ENCODE measurements at regions not wholly inside any gene's neighbourhood (a gene's known extent, or its start where the extent isn't known, plus 50 kb on each side); places are given as distances from the start of the nearest gene placed in this dataset.
"Not testable (repeated sequence)": the region's sequence is repeated elsewhere in the genome, so short reads cannot be mapped to it uniquely, and the experiment has no call there.

DNA sequence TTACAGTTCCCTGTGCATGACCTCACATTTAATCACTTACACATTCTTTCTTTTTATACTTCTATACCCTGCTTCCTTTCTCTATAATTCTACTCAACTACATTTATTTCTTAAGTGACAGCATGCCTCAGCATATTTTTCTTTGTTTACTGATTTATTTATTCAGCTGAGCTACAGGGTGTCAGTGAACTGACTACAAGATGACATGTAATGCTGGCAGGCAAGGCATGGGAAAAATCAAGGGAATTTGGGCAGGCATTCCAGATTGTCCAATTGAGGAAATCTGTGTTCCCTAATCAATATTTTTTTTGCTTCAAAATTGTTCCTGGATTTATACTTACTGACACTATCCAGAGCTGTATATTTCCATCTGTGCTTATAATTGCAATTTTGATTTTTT is 875.5 kb downstream of the C4orf33 start:
- Mint-ChIP-seq H3K36me3 (ENCODE audit: low read depth) (no peaks in the 10 kb centered on the region), H3K27ac (no peak overlapping the region), H3K4me1 (no peaks in the 10 kb centered on the region), H3K27me3 (no peaks in the 10 kb centered on the region), H3K4me3 (no peak overlapping the region), H3K9me3 (peaks cover 4% of the 10 kb centered on the region)
- ATAC-seq, result no peak
- no peak for DNase-seq

DNA sequence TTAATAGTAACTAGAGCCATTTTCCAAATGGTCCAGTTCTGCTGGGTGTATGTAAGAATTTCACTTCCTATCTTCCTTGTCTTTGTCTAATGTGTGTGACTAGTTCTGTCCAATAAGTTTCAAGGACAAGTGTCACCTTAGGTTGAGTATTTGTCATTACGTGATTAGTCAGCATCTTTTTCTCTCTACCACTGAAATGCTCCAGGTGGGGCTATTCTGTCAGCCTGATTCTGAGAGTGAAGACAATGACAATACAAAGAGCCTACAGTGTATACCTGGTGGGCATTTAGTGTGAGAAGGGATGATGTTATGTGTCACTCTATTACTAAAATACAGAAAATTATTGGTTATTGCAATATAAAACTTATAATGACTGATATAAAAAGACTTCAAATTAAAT is 876.3 kb downstream of the C4orf33 start:
- ATAC-seq (no peak), DNase-seq (no peak)
- Mint-ChIP-seq H3K27ac (no peak overlapping the region), H3K36me3 (ENCODE audit: low read depth) (no peaks in the 10 kb centered on the region), H3K4me1 (no peaks in the 10 kb centered on the region), H3K9me3 (peaks cover 4% of the 10 kb centered on the region), H3K27me3 (no peaks in the 10 kb centered on the region), H3K4me3 (no peak overlapping the region)

- Mint-ChIP-seq H3K9me3 (peaks cover 8% of the 10 kb centered on the region), H3K27ac (no peak overlapping the region), H3K4me3 (no peak overlapping the region), H3K27me3 (no peaks in the 10 kb centered on the region), H3K4me1 (no peaks in the 10 kb centered on the region), H3K36me3 (ENCODE audit: low read depth) (no peaks in the 10 kb centered on the region)
- DNase-seq (no peak), ATAC-seq (no peak)
These were observed 878.8 kb downstream of the C4orf33 start for GRCh38 chr4:129974730-129975129.

GRCh38 chr4:129978315-129978714 is 882.4 kb downstream of the C4orf33 start:
- DNase-seq (no peak), ATAC-seq (no peak)
- no peaks in the 10 kb centered on the region for H3K27me3 Mint-ChIP-seq
- no peak overlapping the region for H3K4me3 Mint-ChIP-seq
- H3K9me3 Mint-ChIP-seq, result peaks cover 4% of the 10 kb centered on the region
- H3K4me1 Mint-ChIP-seq, result no peaks in the 10 kb centered on the region
- no peak overlapping the region for H3K27ac Mint-ChIP-seq
- H3K36me3 Mint-ChIP-seq (ENCODE audit: low read depth), result no peaks in the 10 kb centered on the region

GRCh38 chr4:129988957-129989356 is 893.0 kb downstream of the C4orf33 start:
- H3K9me3 Mint-ChIP-seq, result peaks cover 3% of the 10 kb centered on the region
- DNase-seq (no peak), ATAC-seq (no peak)
- H3K36me3 Mint-ChIP-seq (ENCODE audit: low read depth), result no peaks in the 10 kb centered on the region
- H3K4me3 Mint-ChIP-seq, result no peak overlapping the region
- no peaks in the 10 kb centered on the region for H3K27me3 Mint-ChIP-seq
- H3K4me1 Mint-ChIP-seq, result no peaks in the 10 kb centered on the region
- no peak overlapping the region for H3K27ac Mint-ChIP-seq

GRCh38 chr4:129994715-129995114 is 898.8 kb downstream of the C4orf33 start:
- H3K4me3 Mint-ChIP-seq, result no peak overlapping the region
- H3K27me3 Mint-ChIP-seq, result no peaks in the 10 kb centered on the region
- no peaks in the 10 kb centered on the region for H3K36me3 Mint-ChIP-seq (ENCODE audit: low read depth)
- DNase-seq, result no peak
- H3K27ac Mint-ChIP-seq, result no peak overlapping the region
- ATAC-seq, result no peak
- H3K4me1 Mint-ChIP-seq, result no peaks in the 10 kb centered on the region
- H3K9me3 Mint-ChIP-seq, result peaks cover 7% of the 10 kb centered on the region

GRCh38 chr4:129998436-129999150 is 902.6 kb downstream of the C4orf33 start:
- no peak for ATAC-seq
- Mint-ChIP-seq H3K4me3 (no peak overlapping the region), H3K27ac (no peak overlapping the region), H3K4me1 (no peaks in the 10 kb centered on the region), H3K36me3 (ENCODE audit: low read depth) (no peaks in the 10 kb centered on the region), H3K9me3 (peaks cover 7% of the 10 kb centered on the region), H3K27me3 (no peaks in the 10 kb centered on the region)
- DNase-seq, result no peak

- DNase-seq (no peak), ATAC-seq (no peak)
- H3K9me3 Mint-ChIP-seq, result peaks cover 7% of the 10 kb centered on the region
- no peaks in the 10 kb centered on the region for H3K36me3 Mint-ChIP-seq (ENCODE audit: low read depth)
- no peaks in the 10 kb centered on the region for H3K4me1 Mint-ChIP-seq
- no peak overlapping the region for H3K27ac Mint-ChIP-seq
- H3K27me3 Mint-ChIP-seq, result no peaks in the 10 kb centered on the region
- no peak overlapping the region for H3K4me3 Mint-ChIP-seq
These were observed 903.2 kb downstream of the C4orf33 start for GRCh38 chr4:129999156-129999555.

- ATAC-seq, result no peak
- Mint-ChIP-seq H3K9me3 (no peaks in the 10 kb centered on the region), H3K27me3 (no peaks in the 10 kb centered on the region), H3K4me1 (no peaks in the 10 kb centered on the region), H3K36me3 (ENCODE audit: low read depth) (no peaks in the 10 kb centered on the region), H3K27ac (no peak overlapping the region), H3K4me3 (no peak overlapping the region)
- no peak for DNase-seq
These were observed 912.5 kb downstream of the C4orf33 start for GRCh38 chr4:130008461-130008860.

GRCh38 chr4:130012806-130013205 is 916.9 kb downstream of the C4orf33 start:
- H3K4me1 Mint-ChIP-seq; H3K36me3 Mint-ChIP-seq (ENCODE audit: low read depth); ATAC-seq; H3K9me3 Mint-ChIP-seq; H3K4me3 Mint-ChIP-seq; H3K27me3 Mint-ChIP-seq; DNase-seq; H3K27ac Mint-ChIP-seq: not testable (repeated sequence)

GRCh38 chr4:130021706-130022105 is 925.8 kb downstream of the C4orf33 start:
- Mint-ChIP-seq H3K4me1 (no peaks in the 10 kb centered on the region), H3K36me3 (ENCODE audit: low read depth) (no peaks in the 10 kb centered on the region), H3K9me3 (peaks cover 4% of the 10 kb centered on the region), H3K27ac (no peak overlapping the region), H3K4me3 (no peak overlapping the region), H3K27me3 (no peaks in the 10 kb centered on the region)
- no peak for ATAC-seq
- no peak for DNase-seq

- ATAC-seq, result no peak
- no peaks in the 10 kb centered on the region for H3K36me3 Mint-ChIP-seq (ENCODE audit: low read depth)
- no peak for DNase-seq
- H3K27ac Mint-ChIP-seq, result no peak overlapping the region
- peaks cover 4% of the 10 kb centered on the region for H3K9me3 Mint-ChIP-seq
- H3K27me3 Mint-ChIP-seq, result no peaks in the 10 kb centered on the region
- no peaks in the 10 kb centered on the region for H3K4me1 Mint-ChIP-seq
- H3K4me3 Mint-ChIP-seq, result no peak overlapping the region
These were observed 927.1 kb downstream of the C4orf33 start for GRCh38 chr4:130023088-130023487.

DNA sequence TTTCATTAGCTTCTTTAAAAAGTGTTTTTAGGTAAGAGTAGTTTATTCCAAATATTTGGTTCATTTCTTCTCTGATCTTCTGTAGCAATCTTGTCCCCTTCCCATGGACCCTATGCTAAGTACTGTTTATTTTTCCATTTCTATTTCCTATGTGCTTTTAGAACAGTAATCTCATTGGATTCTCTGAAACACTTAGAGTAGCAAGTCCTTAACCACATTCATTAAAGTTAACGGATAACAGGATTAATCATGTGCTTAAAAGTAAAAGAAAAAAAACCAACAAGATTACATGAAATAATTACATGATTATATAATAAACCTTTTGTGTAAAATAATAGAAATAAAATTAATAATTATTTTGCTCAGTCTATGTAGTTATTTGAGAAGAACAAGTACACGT is 929.7 kb downstream of the C4orf33 start:
- Mint-ChIP-seq H3K27me3 (no peaks in the 10 kb centered on the region), H3K36me3 (ENCODE audit: low read depth) (no peaks in the 10 kb centered on the region), H3K4me3 (no peak overlapping the region), H3K27ac (no peak overlapping the region), H3K9me3 (peaks cover 1% of the 10 kb centered on the region), H3K4me1 (no peaks in the 10 kb centered on the region)
- ATAC-seq (no peak), DNase-seq (no peak)

DNA sequence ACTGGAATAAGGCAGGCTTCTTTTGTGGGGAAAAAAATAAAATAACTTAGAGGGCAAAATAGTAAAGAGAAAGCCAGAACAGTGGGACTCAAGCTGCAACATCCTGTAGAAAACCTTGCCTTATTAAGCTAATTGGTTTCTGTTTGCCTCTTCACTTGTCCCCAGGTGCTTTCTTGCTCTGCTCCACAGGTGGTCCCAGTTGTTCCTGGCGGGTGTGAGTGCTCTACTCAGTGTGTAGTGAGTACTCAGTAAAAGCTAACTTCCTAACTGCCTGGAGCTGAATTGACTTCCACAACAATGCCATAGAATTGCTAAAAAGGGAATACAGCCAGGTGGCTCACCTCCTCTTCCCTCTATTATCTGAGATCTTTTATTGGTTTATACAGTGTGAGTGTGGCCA is 930.2 kb downstream of the C4orf33 start:
- H3K4me1 Mint-ChIP-seq, result no peaks in the 10 kb centered on the region
- ATAC-seq, result no peak
- no peaks in the 10 kb centered on the region for H3K36me3 Mint-ChIP-seq (ENCODE audit: low read depth)
- no peak overlapping the region for H3K27ac Mint-ChIP-seq
- H3K4me3 Mint-ChIP-seq, result no peak overlapping the region
- DNase-seq, result no peak
- no peaks in the 10 kb centered on the region for H3K27me3 Mint-ChIP-seq
- no peaks in the 10 kb centered on the region for H3K9me3 Mint-ChIP-seq

DNA sequence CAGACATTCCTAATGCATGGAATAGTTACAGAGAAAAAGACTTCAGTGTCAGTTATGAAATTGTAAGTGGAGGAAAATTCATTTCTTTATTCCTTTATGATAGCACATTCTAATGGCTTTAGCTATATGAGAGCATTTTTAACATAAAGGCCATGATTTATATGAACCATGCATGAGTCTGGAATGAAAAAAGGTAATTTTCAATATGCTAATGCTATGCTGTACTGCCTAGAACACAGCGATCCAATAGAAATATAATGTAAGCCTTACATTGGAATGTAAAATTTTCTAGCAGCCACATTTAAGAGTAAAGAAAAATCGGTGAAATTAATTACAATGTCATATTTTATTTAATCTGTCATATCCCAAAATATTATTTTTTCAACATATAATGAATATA is 932.0 kb downstream of the C4orf33 start:
- no peak overlapping the region for H3K4me3 Mint-ChIP-seq
- H3K4me1 Mint-ChIP-seq, result no peaks in the 10 kb centered on the region
- DNase-seq (no peak), ATAC-seq (no peak)
- no peak overlapping the region for H3K27ac Mint-ChIP-seq
- no peaks in the 10 kb centered on the region for H3K9me3 Mint-ChIP-seq
- no peaks in the 10 kb centered on the region for H3K27me3 Mint-ChIP-seq
- no peaks in the 10 kb centered on the region for H3K36me3 Mint-ChIP-seq (ENCODE audit: low read depth)

GRCh38 chr4:130028552-130028951 is 932.6 kb downstream of the C4orf33 start:
- H3K4me1 Mint-ChIP-seq, result no peaks in the 10 kb centered on the region
- ATAC-seq (no peak), DNase-seq (no peak)
- no peaks in the 10 kb centered on the region for H3K9me3 Mint-ChIP-seq
- H3K36me3 Mint-ChIP-seq (ENCODE audit: low read depth), result no peaks in the 10 kb centered on the region
- no peak overlapping the region for H3K27ac Mint-ChIP-seq
- H3K27me3 Mint-ChIP-seq, result no peaks in the 10 kb centered on the region
- no peak overlapping the region for H3K4me3 Mint-ChIP-seq

Measured in activated naive CD8-positive, alpha-beta T cell treated with anti-CD3 and anti-CD28 coated beads, Interleukin-2, amount 50 U/mL, for 24 hours (primary cell).